ENCODE measurements at regions not wholly inside any gene's neighbourhood (a gene's known extent, or its start where the extent isn't known, plus 50 kb on each side); places are given as distances from the start of the nearest gene placed in this dataset.

DNA sequence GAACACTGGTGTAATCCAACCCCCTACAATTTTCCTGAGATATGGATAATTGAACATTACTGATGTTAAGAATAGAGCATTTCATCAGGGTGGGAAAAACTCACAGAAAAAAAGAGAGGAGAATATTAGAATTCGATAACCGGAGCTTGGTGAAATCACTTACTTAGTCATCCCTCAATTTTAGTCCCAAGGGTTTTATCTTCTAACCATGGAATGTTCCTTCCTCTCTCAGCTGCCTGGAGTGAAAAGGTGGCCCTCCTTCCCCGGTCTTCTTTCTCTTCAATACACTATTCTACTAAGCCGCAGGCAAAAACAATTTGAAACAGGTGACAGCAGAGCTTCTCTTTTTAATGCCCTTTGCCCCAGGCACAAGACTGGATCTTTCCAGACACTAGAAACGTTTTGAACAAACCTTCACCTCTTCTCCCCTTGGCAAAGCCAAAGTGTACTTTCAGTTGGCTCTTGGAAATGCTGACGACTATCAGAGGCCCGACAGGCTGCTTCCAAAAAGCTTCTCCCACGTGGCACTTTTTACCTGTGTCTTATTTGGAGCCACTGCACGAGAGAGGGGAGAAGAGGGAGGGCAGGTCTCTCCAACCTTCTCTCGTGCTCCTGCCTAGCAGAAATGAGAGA is 543.9 kb downstream of the TLE1 start:
- TF ChIP-seq, protein P1, sequence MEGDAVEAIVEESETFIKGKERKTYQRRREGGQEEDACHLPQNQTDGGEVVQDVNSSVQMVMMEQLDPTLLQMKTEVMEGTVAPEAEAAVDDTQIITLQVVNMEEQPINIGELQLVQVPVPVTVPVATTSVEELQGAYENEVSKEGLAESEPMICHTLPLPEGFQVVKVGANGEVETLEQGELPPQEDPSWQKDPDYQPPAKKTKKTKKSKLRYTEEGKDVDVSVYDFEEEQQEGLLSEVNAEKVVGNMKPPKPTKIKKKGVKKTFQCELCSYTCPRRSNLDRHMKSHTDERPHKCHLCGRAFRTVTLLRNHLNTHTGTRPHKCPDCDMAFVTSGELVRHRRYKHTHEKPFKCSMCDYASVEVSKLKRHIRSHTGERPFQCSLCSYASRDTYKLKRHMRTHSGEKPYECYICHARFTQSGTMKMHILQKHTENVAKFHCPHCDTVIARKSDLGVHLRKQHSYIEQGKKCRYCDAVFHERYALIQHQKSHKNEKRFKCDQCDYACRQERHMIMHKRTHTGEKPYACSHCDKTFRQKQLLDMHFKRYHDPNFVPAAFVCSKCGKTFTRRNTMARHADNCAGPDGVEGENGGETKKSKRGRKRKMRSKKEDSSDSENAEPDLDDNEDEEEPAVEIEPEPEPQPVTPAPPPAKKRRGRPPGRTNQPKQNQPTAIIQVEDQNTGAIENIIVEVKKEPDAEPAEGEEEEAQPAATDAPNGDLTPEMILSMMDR (IDR thresholded peaks at IDR 0.05; ENCODE audit: insufficient read depth, low read length, poor library complexity, severe bottlenecking) = no peak
- no peak for TF ChIP-seq EZH2phosphoT487 (conservative IDR thresholded peaks at IDR 0.05; ENCODE audit: low read length)
